ENCODE measurements at regions not wholly inside any gene's neighbourhood (a gene's known extent, or its start where the extent isn't known, plus 50 kb on each side); places are given as distances from the start of the nearest gene placed in this dataset.

DNA sequence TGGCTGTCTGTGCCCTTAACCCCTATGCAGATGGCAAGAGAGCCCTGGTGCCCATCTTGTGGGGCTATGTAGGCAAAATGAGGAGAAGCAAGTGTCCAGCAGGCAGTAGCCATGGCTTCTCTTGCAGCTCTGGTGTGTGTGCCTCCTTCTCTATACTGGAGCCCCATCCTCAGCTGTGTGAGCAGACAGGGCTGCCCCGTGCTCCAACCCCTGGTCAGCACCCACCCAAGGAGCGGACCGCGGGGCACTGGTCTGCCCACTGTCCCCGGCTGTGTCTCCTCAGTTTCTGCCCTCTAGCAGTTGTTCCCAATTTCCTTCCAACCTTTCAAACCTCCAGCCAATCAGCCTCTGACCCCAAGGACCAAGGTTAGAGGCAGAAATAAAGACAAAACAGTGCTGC lies 134.9 kb upstream of the GLI2 start:
- H3K36me3 ChIP-seq (replicated peaks; ENCODE audit: insufficient read depth, low read length), result no peaks in the 10 kb centered on the region
- H3K9me3 ChIP-seq (replicated peaks; ENCODE audit: insufficient read depth, low read length), result no peaks in the 10 kb centered on the region
- no peak for DNase-seq
- H2AFZ ChIP-seq (ENCODE audit: low read length), result no peak overlapping the region
- H3K27me3 ChIP-seq (replicated peaks; ENCODE audit: insufficient read depth, low read length), result peaks cover 4% of the 10 kb centered on the region; the same call in 1 of the 2 replicates
- no peak overlapping the region for H3K27ac ChIP-seq (ENCODE audit: low read length)
- H3K4me1 ChIP-seq (ENCODE audit: low read length), result no peaks in the 10 kb centered on the region
- H3F3A ChIP-seq (ENCODE audit: insufficient read depth, low read length), result no peaks in the 10 kb centered on the region
- H4K20me1 ChIP-seq (ENCODE audit: insufficient read depth, low read length), result no peaks in the 10 kb centered on the region
- no peaks in the 10 kb centered on the region for H3K9me2 ChIP-seq (replicated peaks; ENCODE audit: insufficient read depth, low read length)
- H3K4me2 ChIP-seq (ENCODE audit: low read depth, low read length), result no peak overlapping the region
- TF ChIP-seq CTCF (IDR thresholded peaks at IDR 0.05; ENCODE audit: low read length) (no peak), EZH2 (optimal IDR thresholded peaks at IDR 0.05; ENCODE audit: low read depth, low read length) (no peak), EZH2phosphoT487 (IDR thresholded peaks at IDR 0.05; ENCODE audit: low read length) (no peak)
- H3K9ac ChIP-seq (ENCODE audit: low read length), result no peak overlapping the region
- H3K4me3 ChIP-seq (ENCODE audit: low read length), result no peak overlapping the region
- H3K79me2 ChIP-seq (ENCODE audit: low read length), result no peaks in the 10 kb centered on the region

- DNase-seq, result no peak
- no peaks in the 10 kb centered on the region for H3K4me1 ChIP-seq (ENCODE audit: low read length)
- no peak overlapping the region for H3K9ac ChIP-seq (ENCODE audit: low read length)
- H3K79me2 ChIP-seq (ENCODE audit: low read length), result no peaks in the 10 kb centered on the region
- no peaks in the 10 kb centered on the region for H3K36me3 ChIP-seq (replicated peaks; ENCODE audit: insufficient read depth, low read length)
- TF ChIP-seq EZH2 (optimal IDR thresholded peaks at IDR 0.05; ENCODE audit: low read depth, low read length) (no peak), EZH2phosphoT487 (IDR thresholded peaks at IDR 0.05; ENCODE audit: low read length) (no peak), CTCF (IDR thresholded peaks at IDR 0.05; ENCODE audit: low read length) (no peak)
- H3K27ac ChIP-seq (ENCODE audit: low read length), result no peak overlapping the region
- H3K9me2 ChIP-seq (replicated peaks; ENCODE audit: insufficient read depth, low read length), result no peaks in the 10 kb centered on the region
- H3K9me3 ChIP-seq (replicated peaks; ENCODE audit: insufficient read depth, low read length), result no peaks in the 10 kb centered on the region
- no peak overlapping the region for H3K4me3 ChIP-seq (ENCODE audit: low read length)
- H3K4me2 ChIP-seq (ENCODE audit: low read depth, low read length), result no peak overlapping the region
- H2AFZ ChIP-seq (ENCODE audit: low read length), result no peak overlapping the region
- H3F3A ChIP-seq (ENCODE audit: insufficient read depth, low read length), result no peaks in the 10 kb centered on the region
- H3K27me3 ChIP-seq (replicated peaks; ENCODE audit: insufficient read depth, low read length), result peaks cover 4% of the 10 kb centered on the region; the same call in 1 of the 2 replicates
- no peaks in the 10 kb centered on the region for H4K20me1 ChIP-seq (ENCODE audit: insufficient read depth, low read length)
Measured at GRCh38 chr2:120601566-120601965, 134.1 kb upstream of the GLI2 start.

- no peak overlapping the region for H3K4me3 ChIP-seq (ENCODE audit: low read length)
- no peaks in the 10 kb centered on the region for H3K36me3 ChIP-seq (replicated peaks; ENCODE audit: insufficient read depth, low read length)
- H3K4me1 ChIP-seq (ENCODE audit: low read length), result no peaks in the 10 kb centered on the region
Measured at GRCh38 chr2:120602251-120602650, 133.4 kb upstream of the GLI2 start.

More at GRCh38 chr2:120602251-120602650, 133.4 kb upstream of the GLI2 start:
- no peak overlapping the region for H2AFZ ChIP-seq (ENCODE audit: low read length)
- TF ChIP-seq EZH2 (optimal IDR thresholded peaks at IDR 0.05; ENCODE audit: low read depth, low read length) (no peak), CTCF (IDR thresholded peaks at IDR 0.05; ENCODE audit: low read length) (no peak), EZH2phosphoT487 (IDR thresholded peaks at IDR 0.05; ENCODE audit: low read length) (no peak)
- DNase-seq, result no peak
- no peaks in the 10 kb centered on the region for H3F3A ChIP-seq (ENCODE audit: insufficient read depth, low read length)
- no peak overlapping the region for H3K9ac ChIP-seq (ENCODE audit: low read length)
- H3K9me2 ChIP-seq (replicated peaks; ENCODE audit: insufficient read depth, low read length), result no peaks in the 10 kb centered on the region
- no peaks in the 10 kb centered on the region for H3K9me3 ChIP-seq (replicated peaks; ENCODE audit: insufficient read depth, low read length)
- no peak overlapping the region for H3K27ac ChIP-seq (ENCODE audit: low read length)
- H3K27me3 ChIP-seq (replicated peaks; ENCODE audit: insufficient read depth, low read length), result no peaks in the 10 kb centered on the region; the same call in 1 of the 2 replicates
- H3K4me2 ChIP-seq (ENCODE audit: low read depth, low read length), result no peak overlapping the region
- no peaks in the 10 kb centered on the region for H4K20me1 ChIP-seq (ENCODE audit: insufficient read depth, low read length)
- H3K79me2 ChIP-seq (ENCODE audit: low read length), result no peaks in the 10 kb centered on the region

Data from MM.1S (cell line).